ENCODE measurements at regions not wholly inside any gene's neighbourhood (a gene's known extent, or its start where the extent isn't known, plus 50 kb on each side); places are given as distances from the start of the nearest gene placed in this dataset.
"Not testable (repeated sequence)": the region's sequence is repeated elsewhere in the genome, so short reads cannot be mapped to it uniquely, and the experiment has no call there.

DNA sequence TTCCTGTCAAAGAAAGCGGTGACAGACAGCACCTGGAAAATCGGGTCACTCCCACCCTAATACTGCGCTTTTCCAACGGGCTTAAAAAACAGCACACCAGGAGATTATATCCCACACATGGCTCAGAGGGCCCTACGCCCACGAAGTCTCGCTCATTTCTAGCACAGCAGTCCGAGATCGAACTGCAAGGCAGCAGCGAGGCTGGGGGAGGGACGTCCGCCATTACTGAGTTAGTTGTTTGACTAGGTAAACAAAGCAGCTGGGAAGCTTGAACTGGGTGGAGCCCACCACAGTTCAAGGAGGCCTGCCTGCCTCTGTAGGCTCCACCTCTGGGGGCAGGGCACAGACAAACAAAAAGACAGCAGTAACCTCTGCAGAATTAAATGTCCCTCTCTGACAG is 297.3 kb upstream of the STAC start:
- H3K9me3 Mint-ChIP-seq; H3K36me3 Mint-ChIP-seq (ENCODE audit: low read depth); H3K4me1 Mint-ChIP-seq (ENCODE audit: low read depth); H3K27me3 Mint-ChIP-seq; H3K27ac Mint-ChIP-seq; DNase-seq; H3K4me3 Mint-ChIP-seq: not testable (repeated sequence)

DNA sequence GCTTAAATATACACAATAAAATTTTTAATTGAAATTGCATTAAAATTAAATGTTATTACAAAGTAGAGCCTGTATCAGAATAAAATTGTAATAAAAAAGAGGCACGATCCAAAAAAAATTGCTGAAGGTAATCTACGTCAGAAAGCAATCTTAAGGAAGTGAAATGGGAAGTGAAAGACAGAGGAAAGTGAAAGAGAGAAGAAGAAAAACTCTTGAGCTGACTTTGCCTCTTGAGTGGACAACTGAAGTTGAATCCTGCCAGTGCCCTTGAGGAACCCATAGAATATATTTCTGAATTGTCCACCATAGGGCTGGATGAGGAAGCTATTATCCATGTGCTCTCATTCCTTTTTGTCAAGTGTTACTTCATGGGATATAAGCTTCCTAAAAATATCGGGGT is 285.1 kb upstream of the STAC start:
- no peaks in the 10 kb centered on the region for H3K27me3 Mint-ChIP-seq

DNA sequence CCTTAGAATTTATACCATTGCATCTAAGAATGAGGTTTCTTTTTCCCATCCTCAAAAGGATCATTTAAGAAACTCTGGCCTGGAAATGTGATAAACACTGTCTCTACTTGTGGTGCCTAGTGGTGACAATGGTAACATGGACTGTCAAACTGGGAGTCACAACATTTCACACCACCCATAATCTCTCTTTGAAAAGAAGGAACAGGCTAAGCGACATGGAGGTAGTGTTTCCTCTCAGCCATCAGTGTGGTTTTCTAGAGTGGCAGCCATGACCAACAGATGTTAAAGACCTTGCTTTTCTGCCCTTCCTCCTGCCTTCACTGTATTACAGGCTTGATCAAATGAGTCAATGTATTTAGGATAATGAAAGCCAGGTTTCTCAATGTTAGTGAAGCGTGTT is 283.1 kb upstream of the STAC start:
- Mint-ChIP-seq H3K9me3 (no peaks in the 10 kb centered on the region), H3K27ac (no peak overlapping the region), H3K4me3 (no peak overlapping the region), H3K4me1 (ENCODE audit: low read depth) (no peaks in the 10 kb centered on the region), H3K36me3 (ENCODE audit: low read depth) (no peaks in the 10 kb centered on the region), H3K27me3 (no peaks in the 10 kb centered on the region)
- DNase-seq = no peak

More for the DNA sequence above, 285.1 kb upstream of the STAC start:
- Mint-ChIP-seq H3K27ac (no peak overlapping the region), H3K4me1 (ENCODE audit: low read depth) (no peaks in the 10 kb centered on the region), H3K4me3 (no peak overlapping the region), H3K36me3 (ENCODE audit: low read depth) (no peaks in the 10 kb centered on the region), H3K9me3 (no peaks in the 10 kb centered on the region)
- no peak for DNase-seq

DNA sequence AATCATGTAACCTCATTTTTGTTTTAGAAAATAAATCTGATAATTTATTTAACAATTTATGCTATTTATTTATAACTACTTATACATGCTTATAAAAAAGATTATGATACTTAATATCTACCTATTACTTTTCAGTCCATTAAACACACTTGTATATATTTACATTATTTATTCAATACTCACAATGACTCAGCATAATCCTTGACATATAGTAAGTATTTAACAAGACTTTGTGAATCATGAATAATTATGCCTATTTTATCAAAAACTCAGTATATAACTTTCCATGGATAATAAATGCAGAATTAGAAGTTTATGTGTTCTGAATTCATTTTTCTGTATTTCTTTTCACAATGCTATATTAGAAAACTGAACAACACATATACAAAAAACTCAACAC is 266.0 kb upstream of the STAC start:
- no peak for DNase-seq
- H3K4me3 Mint-ChIP-seq = no peak overlapping the region
- no peaks in the 10 kb centered on the region for H3K4me1 Mint-ChIP-seq (ENCODE audit: low read depth)
- H3K9me3 Mint-ChIP-seq = no peaks in the 10 kb centered on the region
- H3K27me3 Mint-ChIP-seq = no peaks in the 10 kb centered on the region
- no peak overlapping the region for H3K27ac Mint-ChIP-seq
- no peaks in the 10 kb centered on the region for H3K36me3 Mint-ChIP-seq (ENCODE audit: low read depth)

DNA sequence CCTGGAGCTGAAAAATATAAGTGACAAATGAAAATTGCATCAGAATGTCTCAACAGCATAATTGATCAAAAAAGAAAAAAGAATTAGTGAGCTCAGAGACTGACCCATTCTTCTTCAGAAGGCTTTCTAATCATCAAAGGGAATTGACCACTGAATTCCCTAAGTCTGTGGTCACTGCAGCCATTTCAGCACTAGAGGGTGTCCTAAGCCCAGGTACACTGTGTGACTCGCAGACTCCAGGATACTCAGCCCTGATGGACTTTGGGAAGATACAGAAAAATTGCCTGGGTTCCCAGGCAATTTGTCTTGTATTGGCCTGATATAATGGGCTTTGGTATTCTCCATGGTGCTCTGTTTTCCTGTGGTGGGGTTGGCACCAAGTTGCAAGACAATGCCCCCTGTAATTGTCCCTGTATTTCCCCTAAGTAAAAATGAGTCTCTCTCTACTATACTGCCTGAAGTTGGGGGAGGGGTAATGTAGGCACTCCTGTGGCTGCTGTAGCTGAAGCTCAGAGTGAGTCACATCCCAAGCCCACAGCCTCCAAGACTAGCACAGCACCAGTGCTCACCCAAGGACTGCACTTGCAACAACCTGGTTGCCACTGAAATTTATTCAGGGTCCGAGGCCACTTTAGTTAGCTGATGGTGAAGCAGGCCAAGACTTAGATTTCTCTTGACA is 256.0 kb upstream of the STAC start:
- Mint-ChIP-seq H3K4me3 (no peak overlapping the region), H3K27me3 (no peaks in the 10 kb centered on the region), H3K36me3 (ENCODE audit: low read depth) (no peaks in the 10 kb centered on the region), H3K9me3 (peaks cover 3% of the 10 kb centered on the region), H3K27ac (no peak overlapping the region), H3K4me1 (ENCODE audit: low read depth) (no peaks in the 10 kb centered on the region)
- DNase-seq = no peak

DNA sequence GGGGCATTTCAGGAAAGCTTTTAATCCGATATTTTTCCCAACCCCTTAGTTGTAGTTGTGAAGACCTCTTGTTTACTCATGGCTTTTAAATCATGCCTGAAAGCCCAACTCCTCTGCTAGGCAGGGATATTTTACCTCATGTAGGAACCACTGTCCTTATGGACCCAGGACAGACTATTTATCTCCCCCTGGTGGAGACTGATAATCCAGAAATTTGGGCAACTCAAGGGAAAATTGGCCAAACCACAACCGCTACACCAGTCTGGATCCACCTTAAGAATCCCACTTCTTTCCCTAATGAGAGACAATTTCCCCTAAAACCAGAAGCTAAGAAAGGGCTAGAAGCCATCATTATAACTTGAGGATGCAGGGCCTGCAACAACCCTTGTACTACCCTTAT is 248.1 kb upstream of the STAC start:
- H3K27me3 Mint-ChIP-seq = no peaks in the 10 kb centered on the region
- no peaks in the 10 kb centered on the region for H3K36me3 Mint-ChIP-seq (ENCODE audit: low read depth)
- H3K27ac Mint-ChIP-seq = no peak overlapping the region
- H3K9me3 Mint-ChIP-seq = peaks cover 2% of the 10 kb centered on the region
- no peak overlapping the region for H3K4me3 Mint-ChIP-seq
- no peak for DNase-seq
- H3K4me1 Mint-ChIP-seq (ENCODE audit: low read depth) = no peaks in the 10 kb centered on the region

DNA sequence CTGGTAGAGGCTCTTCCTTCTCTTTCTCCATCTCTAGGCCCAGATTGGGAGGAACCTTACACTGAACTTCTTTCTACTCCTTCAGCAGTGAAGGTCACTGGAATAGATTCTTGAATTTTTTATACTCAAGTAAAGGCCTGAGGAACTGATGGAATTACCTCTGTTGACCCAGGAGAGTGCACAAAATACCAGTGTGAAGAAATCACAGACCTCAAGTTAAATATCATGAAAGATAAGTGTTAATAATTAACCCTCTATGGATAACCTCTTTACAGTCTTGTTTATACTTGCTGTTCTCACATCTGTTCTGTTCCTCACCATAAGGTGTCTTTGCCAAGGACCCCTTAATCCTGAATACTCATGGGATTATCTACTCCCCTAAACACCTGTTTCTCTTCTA is 244.4 kb upstream of the STAC start:
- DNase-seq = no peak
- peaks cover 2% of the 10 kb centered on the region for H3K9me3 Mint-ChIP-seq
- H3K36me3 Mint-ChIP-seq (ENCODE audit: low read depth) = no peaks in the 10 kb centered on the region
- no peaks in the 10 kb centered on the region for H3K4me1 Mint-ChIP-seq (ENCODE audit: low read depth)
- no peak overlapping the region for H3K4me3 Mint-ChIP-seq
- H3K27ac Mint-ChIP-seq = no peak overlapping the region
- H3K27me3 Mint-ChIP-seq = no peaks in the 10 kb centered on the region

DNA sequence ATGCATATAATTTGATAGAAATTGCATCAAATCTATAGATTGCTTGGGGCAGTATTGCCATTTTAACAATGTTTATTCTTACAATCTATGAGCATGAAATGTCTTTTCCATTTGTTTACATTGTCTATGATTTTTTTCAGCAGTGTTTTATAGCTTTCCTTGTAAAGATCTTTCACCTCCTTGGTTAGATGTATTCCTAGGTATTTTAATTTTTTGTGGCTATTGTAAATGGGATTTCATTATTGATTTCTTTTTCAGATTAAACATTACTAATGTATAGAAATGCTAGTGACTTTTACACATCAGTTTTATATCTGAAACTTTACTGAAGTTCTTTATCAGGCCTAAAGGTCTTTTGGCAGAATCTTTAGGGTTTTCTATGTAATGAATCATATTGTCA is 237.6 kb upstream of the STAC start:
- Mint-ChIP-seq H3K9me3 (no peaks in the 10 kb centered on the region), H3K36me3 (ENCODE audit: low read depth) (no peaks in the 10 kb centered on the region), H3K27ac (no peak overlapping the region), H3K27me3 (no peaks in the 10 kb centered on the region), H3K4me3 (no peak overlapping the region), H3K4me1 (ENCODE audit: low read depth) (no peaks in the 10 kb centered on the region)
- DNase-seq = no peak

DNA sequence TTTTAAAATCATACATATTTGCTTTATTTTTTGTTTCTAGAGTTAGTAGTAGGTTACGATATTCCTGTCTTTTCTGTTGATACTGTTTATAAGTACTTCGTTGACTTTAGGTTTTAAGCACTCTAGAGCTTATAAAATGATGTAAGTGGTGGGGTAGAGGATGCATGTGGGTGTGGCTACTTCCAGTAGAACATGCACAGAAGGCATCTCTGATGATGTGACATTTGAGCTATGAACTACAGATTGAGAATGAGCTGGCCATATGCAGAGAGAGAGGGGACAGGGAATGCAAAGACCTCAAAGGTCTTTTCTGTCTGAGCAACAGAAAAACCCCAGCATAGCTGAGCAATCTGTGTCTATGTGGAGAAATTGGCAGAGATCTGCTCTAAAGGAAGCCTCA is 233.9 kb upstream of the STAC start:
- Mint-ChIP-seq H3K9me3 (no peaks in the 10 kb centered on the region), H3K4me1 (ENCODE audit: low read depth) (no peaks in the 10 kb centered on the region), H3K36me3 (ENCODE audit: low read depth) (no peaks in the 10 kb centered on the region), H3K27ac (no peak overlapping the region), H3K4me3 (no peak overlapping the region), H3K27me3 (no peaks in the 10 kb centered on the region)
- DNase-seq = no peak

DNA sequence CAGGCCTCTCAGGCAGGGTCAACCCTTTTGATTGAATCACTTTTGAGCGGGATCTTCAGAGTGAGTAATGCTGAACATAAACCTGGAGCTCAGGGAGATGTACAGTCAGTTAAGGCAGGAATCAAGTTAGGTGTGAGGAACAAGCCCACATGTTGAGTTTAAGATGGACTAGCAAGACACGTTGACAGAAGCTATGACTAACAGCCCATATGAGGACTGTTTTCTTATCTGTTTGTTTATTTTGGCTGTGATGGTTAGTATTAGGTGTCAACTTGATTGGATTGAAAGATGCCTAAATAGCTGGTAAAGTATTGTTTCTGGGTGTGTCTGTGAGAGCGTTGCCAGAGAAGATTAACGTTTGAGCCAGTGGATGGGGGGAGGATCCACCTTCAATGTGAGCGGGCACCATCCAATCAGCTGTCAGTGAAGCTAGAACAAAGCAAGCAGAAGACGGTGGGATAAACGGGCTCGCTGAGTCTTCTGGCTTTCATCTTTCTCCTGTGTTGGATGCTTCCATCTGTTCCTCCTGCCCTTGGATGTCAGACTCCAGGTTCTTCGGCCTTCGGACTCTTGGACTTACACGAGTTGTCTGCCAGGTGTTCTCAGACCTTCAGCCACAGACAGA is 232.3 kb upstream of the STAC start:
- Mint-ChIP-seq H3K27me3 (no peaks in the 10 kb centered on the region), H3K36me3 (ENCODE audit: low read depth) (no peaks in the 10 kb centered on the region), H3K27ac (no peak overlapping the region), H3K9me3 (no peaks in the 10 kb centered on the region), H3K4me1 (ENCODE audit: low read depth) (no peaks in the 10 kb centered on the region), H3K4me3 (no peak overlapping the region)
- DNase-seq = no peak

DNA sequence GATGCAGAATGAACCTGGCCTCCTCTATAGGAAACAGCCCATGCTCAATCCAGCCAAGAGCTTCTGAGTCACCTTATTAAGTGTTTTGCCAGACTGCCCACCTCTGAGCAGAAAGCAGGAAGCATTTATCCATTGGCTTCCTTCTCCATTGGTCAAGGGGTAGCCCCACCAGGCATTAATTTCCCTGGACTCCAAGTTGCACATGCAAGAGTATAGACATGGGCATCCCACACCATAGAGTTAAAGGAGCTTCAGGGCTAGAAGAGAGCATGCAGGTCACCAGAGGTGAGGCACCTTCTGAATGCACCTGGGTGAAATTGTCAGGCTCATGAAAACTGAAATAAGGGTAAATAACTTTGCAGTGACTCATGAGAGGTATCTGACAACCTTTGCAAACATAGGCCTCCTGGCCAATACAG is 230.8 kb upstream of the STAC start:
- H3K4me3 Mint-ChIP-seq = no peak overlapping the region
- no peak for DNase-seq
- no peaks in the 10 kb centered on the region for H3K36me3 Mint-ChIP-seq (ENCODE audit: low read depth)
- no peaks in the 10 kb centered on the region for H3K9me3 Mint-ChIP-seq
- no peaks in the 10 kb centered on the region for H3K4me1 Mint-ChIP-seq (ENCODE audit: low read depth)
- no peak overlapping the region for H3K27ac Mint-ChIP-seq
- H3K27me3 Mint-ChIP-seq = no peaks in the 10 kb centered on the region

DNA sequence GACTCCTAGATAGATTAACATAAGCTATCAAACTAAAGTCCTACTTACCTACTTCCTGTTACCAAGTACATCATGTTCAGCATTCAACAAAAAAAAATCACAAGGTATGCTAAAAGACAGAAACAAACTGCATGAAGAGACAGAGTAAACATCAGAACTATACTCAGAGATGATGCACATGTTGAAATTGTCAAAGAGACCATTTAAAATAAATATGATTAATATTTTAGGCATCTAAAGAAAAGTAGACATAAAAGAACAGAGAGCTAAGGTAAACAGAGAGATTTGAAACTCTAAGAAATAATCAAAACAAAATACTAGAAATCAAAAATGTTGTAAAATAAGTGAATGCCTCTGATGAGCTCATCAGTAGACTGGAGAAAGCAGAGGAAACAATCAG is 224.8 kb upstream of the STAC start:
- DNase-seq = no peak
- Mint-ChIP-seq H3K27ac (no peak overlapping the region), H3K9me3 (no peaks in the 10 kb centered on the region), H3K36me3 (ENCODE audit: low read depth) (no peaks in the 10 kb centered on the region), H3K27me3 (no peaks in the 10 kb centered on the region), H3K4me3 (no peak overlapping the region), H3K4me1 (ENCODE audit: low read depth) (no peaks in the 10 kb centered on the region)

DNA sequence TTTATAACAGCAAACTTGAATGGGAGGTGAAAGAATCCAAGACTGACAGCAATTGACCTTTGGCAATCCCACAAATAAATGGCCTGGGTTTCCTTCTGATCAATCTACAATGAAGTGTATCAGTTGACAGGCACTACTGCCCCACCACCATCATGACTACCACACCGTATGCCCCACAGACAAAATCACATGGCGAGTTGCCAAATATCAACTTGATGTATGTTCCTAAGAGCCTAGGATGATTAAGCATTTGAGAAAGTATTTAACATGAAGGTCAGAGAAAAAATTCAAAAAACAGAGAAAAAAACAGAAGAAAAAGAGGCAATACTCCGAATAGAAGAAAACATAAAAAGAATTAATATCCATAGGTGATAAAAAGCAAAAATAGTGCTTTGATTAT is 215.9 kb upstream of the STAC start:
- H3K4me3 Mint-ChIP-seq = no peak overlapping the region

DNA sequence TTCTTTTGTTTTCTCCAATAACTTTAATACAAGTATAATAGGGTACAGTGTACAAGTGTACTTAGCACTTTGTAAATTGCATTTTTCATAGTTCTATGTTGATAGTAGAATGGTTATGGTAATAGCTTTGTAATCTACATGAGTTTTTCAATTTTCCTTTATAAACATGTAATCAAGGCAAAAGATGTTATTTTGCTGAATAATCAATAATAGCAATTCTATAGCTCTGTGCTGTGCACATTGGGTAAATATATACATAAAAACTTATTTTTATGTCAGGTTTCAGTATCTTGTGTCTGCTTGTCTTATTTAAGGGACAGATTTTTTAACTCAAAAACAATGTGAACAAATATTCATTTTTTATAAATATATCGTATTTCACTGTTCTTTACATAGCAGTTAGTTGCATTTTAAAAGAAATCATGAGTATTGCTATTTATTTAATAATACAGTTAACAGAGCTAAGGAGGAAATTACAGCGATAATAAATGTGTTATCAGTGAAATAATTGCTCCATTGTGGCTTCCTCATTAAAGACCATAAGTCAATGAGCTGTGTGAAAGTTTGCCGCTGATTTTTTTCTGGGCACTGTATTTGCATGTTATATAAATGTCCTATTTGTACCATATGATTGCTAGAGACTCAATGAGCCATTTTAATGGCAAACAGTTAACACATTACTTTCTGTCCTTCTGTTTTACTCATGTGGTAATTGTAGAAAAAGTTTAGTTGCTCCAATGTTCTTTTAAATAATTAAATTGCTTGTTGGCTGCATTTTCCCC is 214.6 kb upstream of the STAC start:
- Mint-ChIP-seq H3K9me3 (no peaks in the 10 kb centered on the region), H3K4me3 (no peak overlapping the region), H3K36me3 (ENCODE audit: low read depth) (no peaks in the 10 kb centered on the region), H3K27ac (no peak overlapping the region), H3K4me1 (ENCODE audit: low read depth) (no peaks in the 10 kb centered on the region), H3K27me3 (no peaks in the 10 kb centered on the region)
- no peak for DNase-seq

More for the DNA sequence above, 215.9 kb upstream of the STAC start:
- Mint-ChIP-seq H3K27me3 (no peaks in the 10 kb centered on the region), H3K36me3 (ENCODE audit: low read depth) (no peaks in the 10 kb centered on the region), H3K27ac (no peak overlapping the region), H3K9me3 (no peaks in the 10 kb centered on the region), H3K4me1 (ENCODE audit: low read depth) (no peaks in the 10 kb centered on the region)
- no peak for DNase-seq

DNA sequence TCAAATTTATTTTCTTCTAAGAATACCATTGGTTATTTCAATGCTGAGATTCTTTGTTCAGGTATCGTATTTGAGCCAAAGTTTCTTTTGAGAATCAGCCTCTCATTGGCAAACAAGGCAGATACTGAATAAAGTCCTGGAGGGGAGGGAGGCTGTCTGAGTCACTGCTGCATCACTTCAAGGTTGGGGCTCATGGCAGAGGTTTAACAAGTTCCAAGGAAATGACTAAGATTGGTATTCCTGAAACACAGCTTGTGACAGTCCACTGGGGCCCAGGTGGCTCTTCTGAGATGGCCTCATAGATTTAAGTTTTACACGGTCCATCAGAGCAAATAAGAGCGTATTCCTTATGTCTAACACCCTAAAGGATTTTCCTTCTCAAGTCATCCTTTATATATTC is 213.8 kb upstream of the STAC start:
- Mint-ChIP-seq H3K27ac (no peak overlapping the region), H3K4me1 (ENCODE audit: low read depth) (no peaks in the 10 kb centered on the region), H3K4me3 (no peak overlapping the region), H3K27me3 (no peaks in the 10 kb centered on the region), H3K36me3 (ENCODE audit: low read depth) (no peaks in the 10 kb centered on the region), H3K9me3 (no peaks in the 10 kb centered on the region)
- DNase-seq = no peak
